Urinary bladder (tissue), 4 donors: ENCODE measurements at regions not wholly inside any gene's neighbourhood (a gene's known extent, or its start where the extent isn't known, plus 50 kb on each side); places are given as distances from the start of the nearest gene placed in this dataset. TPM values are rescaled to one million over a fixed set of nuclear protein-coding genes. Genes with fewer than 3 reads are reported as not detected.

Experiments used
- DNase-seq: peaks from one replicate; pipeline ENCODE4 v3.0.0-alpha.2; 2015; ENCODE audit errors: extremely low spot score
- H3K27ac ChIP-seq: one replicate; pipeline ENCODE4 v1.5.1; 2013; ENCODE audit warnings: low read depth, mild to moderate bottlenecking, moderate library complexity
- H3K36me3 ChIP-seq: one replicate; pipeline ENCODE4 v1.6.1; 2013; ENCODE audit warnings: mild to moderate bottlenecking, moderate library complexity; ENCODE audit not compliant: insufficient read depth
- H3K4me1 ChIP-seq: one replicate; pipeline ENCODE4 v1.6.1; 2013; ENCODE audit warnings: mild to moderate bottlenecking, moderate library complexity; ENCODE audit not compliant: insufficient read depth
- H3K4me3 ChIP-seq: one replicate; pipeline ENCODE4 v1.5.1; 2013; ENCODE audit warnings: low read depth, low read length
- WGBS: extraction: QIAGEN DNeasy Blood & Tissue Kit; methylation state at CpG from one replicate; pipeline ENCODE4 v1.1.7; 2013; 5-methylcytosine and 5-hydroxymethylcytosine counted together
- small RNA-seq: library from RNA; depleted of rRNA; stranded (forward); fragments of <200 nt; gene quantifications from one replicate; pipeline ENCODE3, GENCODE V24; 2014
- donor health status: healthy with polysubstance abuse.
- donor health status: healthy.

GRCh38 chr12:67202011-67202677 lies 67.0 kb upstream of the CAND1 start:
- WGBS, result 65% methylated on average over 7 of the region's 7 CpGs
- Histone ChIP-seq H3K4me1 (no peaks in the 10 kb centered on the region), H3K4me3 (no peak overlapping the region), H3K36me3 (no peaks in the 10 kb centered on the region), H3K27ac (no peak overlapping the region)
- no peak for DNase-seq

DNA sequence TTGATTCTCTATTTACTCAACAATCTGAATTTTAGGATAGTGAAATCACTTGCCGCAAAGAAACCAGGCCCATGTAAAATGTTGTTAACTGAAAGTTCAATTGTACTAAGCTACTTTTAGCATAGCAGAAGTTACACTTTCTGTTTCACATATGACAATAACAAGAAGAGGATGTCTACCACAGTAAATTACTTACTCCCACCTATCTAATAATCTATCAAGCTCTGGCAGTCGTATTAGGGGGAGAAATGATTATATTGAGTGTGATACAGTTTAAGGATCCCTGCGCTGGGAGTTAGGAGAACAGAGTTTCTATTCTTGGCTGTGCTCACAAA lies 66.5 kb upstream of the CAND1 start:
- Histone ChIP-seq H3K27ac (no peak overlapping the region), H3K4me3 (no peak overlapping the region), H3K4me1 (no peaks in the 10 kb centered on the region), H3K36me3 (no peaks in the 10 kb centered on the region)
- DNase-seq, result no peak
- WGBS, result 82% methylated on average over 3 of the region's 3 CpGs

GRCh38 chr12:67208281-67209067 lies 60.7 kb upstream of the CAND1 start:
- Histone ChIP-seq H3K4me1 (no peaks in the 10 kb centered on the region), H3K27ac (no peak overlapping the region), H3K36me3 (no peaks in the 10 kb centered on the region), H3K4me3 (no peak overlapping the region)
- 66% methylated on average over 8 of the region's 8 CpGs for WGBS
- no peak for DNase-seq

GRCh38 chr12:67211029-67211428 lies 58.1 kb upstream of the CAND1 start:
- no peak for DNase-seq
- Histone ChIP-seq H3K36me3 (no peaks in the 10 kb centered on the region), H3K4me1 (no peaks in the 10 kb centered on the region), H3K27ac (no peak overlapping the region), H3K4me3 (no peak overlapping the region)
- 83% methylated on average over 5 of the region's 5 CpGs for WGBS

- 59% methylated on average over 2 of the region's 2 CpGs for WGBS
- no peak for DNase-seq
- H3K4me3 ChIP-seq, result no peak overlapping the region
- H3K27ac ChIP-seq, result no peak overlapping the region
- no peaks in the 10 kb centered on the region for H3K4me1 ChIP-seq
- no peaks in the 10 kb centered on the region for H3K36me3 ChIP-seq
Observed at GRCh38 chr12:67211494-67211893, 57.7 kb upstream of the CAND1 start.

GRCh38 chr12:67217647-67218046 lies 51.5 kb upstream of the CAND1 start:
- no peak for DNase-seq
- Histone ChIP-seq H3K36me3 (no peaks in the 10 kb centered on the region), H3K27ac (no peak overlapping the region), H3K4me3 (no peak overlapping the region), H3K4me1 (no peaks in the 10 kb centered on the region)
- 83% methylated on average over 6 of the region's 6 CpGs for WGBS

Small RNA genes lying in the stretch of these regions (small RNA-seq; reads per million reads assigned to genes)
- not detected for gene AC073530.2
